GM23338 (cell line): ENCODE measurements at regions not wholly inside any gene's neighbourhood (a gene's known extent, or its start where the extent isn't known, plus 50 kb on each side); places are given as distances from the start of the nearest gene placed in this dataset.

Source experiments
- CREB1 ChIP-seq: fragments of 250-450 bp; sonication (Bioruptor Pico); IDR thresholded peaks from 2 replicates; pipeline ENCODE4 v1.5.0; 2020; ENCODE audit warnings: low read depth, mild to moderate bottlenecking, moderate library complexity
- EZH2 ChIP-seq: fragments of 200-600 bp; sonication (generic); IDR thresholded peaks from one replicate; pipeline ENCODE4 v1.8.0; 2017; ENCODE audit warnings: antibody characterized with exemption, mild to moderate bottlenecking, low read depth; ENCODE audit not compliant: unreplicated experiment
- EZH2phosphoT487 ChIP-seq: fragments of 200-600 bp; sonication (generic); IDR thresholded peaks from one replicate; pipeline ENCODE4 v1.8.1; 2018; ENCODE audit warnings: antibody characterized with exemption; ENCODE audit not compliant: unreplicated experiment
- JUNB ChIP-seq: IDR thresholded peaks from one replicate; pipeline ENCODE4 v1.6.1; 2016; ENCODE audit warnings: antibody characterized with exemption; ENCODE audit not compliant: unreplicated experiment
- NANOG ChIP-seq: IDR thresholded peaks from 2 replicates; pipeline ENCODE4 v1.6.1; 2016; ENCODE audit warnings: antibody characterized with exemption, borderline replicate concordance
- POLR2AphosphoS5 ChIP-seq: IDR thresholded peaks from 2 replicates; pipeline ENCODE4 v1.6.1; 2016; ENCODE audit warnings: antibody characterized with exemption, low read depth
- STAT1 ChIP-seq: IDR thresholded peaks from one replicate; pipeline ENCODE4 v1.6.1; 2016; ENCODE audit warnings: antibody characterized with exemption; ENCODE audit not compliant: unreplicated experiment
- ZNF114 ChIP-seq: fragments of 250-450 bp; sonication (Bioruptor Pico); IDR thresholded peaks from 2 replicates; pipeline ENCODE4 v1.5.0; 2020; ENCODE audit warnings: mild to moderate bottlenecking, moderate library complexity
- ZNF331 ChIP-seq: fragments of 250-450 bp; sonication (Bioruptor Pico); IDR thresholded peaks from 2 replicates; pipeline ENCODE4 v1.5.0; 2020; ENCODE audit warnings: low read depth, mild to moderate bottlenecking, moderate library complexity
- TF ChIP-seq, protein P1 (sequence below), 2 experiments: fragments of 200-600 bp in 1 of 2; sonication (generic) in 1 of 2; conservative IDR thresholded peaks; 2 replicates each; pipeline versions ENCODE4 v1.5.1 to v1.6.1; 2016 to 2017; ENCODE audit warnings: antibody characterized with exemption in 2 of 2, low read depth in 2 of 2, mild to moderate bottlenecking in 2 of 2, moderate library complexity in 1 of 2
- TF ChIP-seq, protein P2 (sequence below): IDR thresholded peaks from one replicate; pipeline ENCODE4 v1.6.1; 2018; ENCODE audit warnings: antibody characterized with exemption; ENCODE audit not compliant: unreplicated experiment
- TF ChIP-seq, protein P3 (sequence below): IDR thresholded peaks from 2 replicates; pipeline ENCODE4 v1.6.1; 2016; ENCODE audit warnings: antibody characterized with exemption

DNA sequence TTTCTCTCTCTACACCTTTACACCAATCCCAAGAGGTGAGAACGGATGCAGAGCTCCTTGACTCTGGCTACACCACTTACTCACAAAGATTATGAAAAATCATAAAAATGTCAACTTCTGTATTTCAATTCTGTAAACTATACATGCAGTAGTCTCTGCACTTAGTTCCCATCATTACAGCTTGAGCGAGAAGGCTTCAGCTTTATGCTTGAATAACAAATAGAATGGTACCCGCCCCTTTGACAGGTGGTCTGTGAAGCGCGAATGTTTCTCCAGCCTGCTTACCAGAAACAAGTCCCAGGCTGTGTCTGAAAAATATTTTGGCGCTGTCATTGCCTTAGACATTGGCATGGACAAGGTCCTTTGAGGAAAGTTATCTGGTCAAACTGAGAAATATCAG is 562.4 kb upstream of the CLINT1 start:
- TF ChIP-seq, protein P1, sequence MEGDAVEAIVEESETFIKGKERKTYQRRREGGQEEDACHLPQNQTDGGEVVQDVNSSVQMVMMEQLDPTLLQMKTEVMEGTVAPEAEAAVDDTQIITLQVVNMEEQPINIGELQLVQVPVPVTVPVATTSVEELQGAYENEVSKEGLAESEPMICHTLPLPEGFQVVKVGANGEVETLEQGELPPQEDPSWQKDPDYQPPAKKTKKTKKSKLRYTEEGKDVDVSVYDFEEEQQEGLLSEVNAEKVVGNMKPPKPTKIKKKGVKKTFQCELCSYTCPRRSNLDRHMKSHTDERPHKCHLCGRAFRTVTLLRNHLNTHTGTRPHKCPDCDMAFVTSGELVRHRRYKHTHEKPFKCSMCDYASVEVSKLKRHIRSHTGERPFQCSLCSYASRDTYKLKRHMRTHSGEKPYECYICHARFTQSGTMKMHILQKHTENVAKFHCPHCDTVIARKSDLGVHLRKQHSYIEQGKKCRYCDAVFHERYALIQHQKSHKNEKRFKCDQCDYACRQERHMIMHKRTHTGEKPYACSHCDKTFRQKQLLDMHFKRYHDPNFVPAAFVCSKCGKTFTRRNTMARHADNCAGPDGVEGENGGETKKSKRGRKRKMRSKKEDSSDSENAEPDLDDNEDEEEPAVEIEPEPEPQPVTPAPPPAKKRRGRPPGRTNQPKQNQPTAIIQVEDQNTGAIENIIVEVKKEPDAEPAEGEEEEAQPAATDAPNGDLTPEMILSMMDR (conservative IDR thresholded peaks at IDR 0.05; ENCODE audit: low read depth in 2 of 2): no peak
- no peak for TF ChIP-seq EZH2phosphoT487
- TF ChIP-seq JUNB: no peak
- TF ChIP-seq ZNF331 (CRISPR knock-in tag): no peak
- TF ChIP-seq EZH2: no peak
- TF ChIP-seq, protein P2, sequence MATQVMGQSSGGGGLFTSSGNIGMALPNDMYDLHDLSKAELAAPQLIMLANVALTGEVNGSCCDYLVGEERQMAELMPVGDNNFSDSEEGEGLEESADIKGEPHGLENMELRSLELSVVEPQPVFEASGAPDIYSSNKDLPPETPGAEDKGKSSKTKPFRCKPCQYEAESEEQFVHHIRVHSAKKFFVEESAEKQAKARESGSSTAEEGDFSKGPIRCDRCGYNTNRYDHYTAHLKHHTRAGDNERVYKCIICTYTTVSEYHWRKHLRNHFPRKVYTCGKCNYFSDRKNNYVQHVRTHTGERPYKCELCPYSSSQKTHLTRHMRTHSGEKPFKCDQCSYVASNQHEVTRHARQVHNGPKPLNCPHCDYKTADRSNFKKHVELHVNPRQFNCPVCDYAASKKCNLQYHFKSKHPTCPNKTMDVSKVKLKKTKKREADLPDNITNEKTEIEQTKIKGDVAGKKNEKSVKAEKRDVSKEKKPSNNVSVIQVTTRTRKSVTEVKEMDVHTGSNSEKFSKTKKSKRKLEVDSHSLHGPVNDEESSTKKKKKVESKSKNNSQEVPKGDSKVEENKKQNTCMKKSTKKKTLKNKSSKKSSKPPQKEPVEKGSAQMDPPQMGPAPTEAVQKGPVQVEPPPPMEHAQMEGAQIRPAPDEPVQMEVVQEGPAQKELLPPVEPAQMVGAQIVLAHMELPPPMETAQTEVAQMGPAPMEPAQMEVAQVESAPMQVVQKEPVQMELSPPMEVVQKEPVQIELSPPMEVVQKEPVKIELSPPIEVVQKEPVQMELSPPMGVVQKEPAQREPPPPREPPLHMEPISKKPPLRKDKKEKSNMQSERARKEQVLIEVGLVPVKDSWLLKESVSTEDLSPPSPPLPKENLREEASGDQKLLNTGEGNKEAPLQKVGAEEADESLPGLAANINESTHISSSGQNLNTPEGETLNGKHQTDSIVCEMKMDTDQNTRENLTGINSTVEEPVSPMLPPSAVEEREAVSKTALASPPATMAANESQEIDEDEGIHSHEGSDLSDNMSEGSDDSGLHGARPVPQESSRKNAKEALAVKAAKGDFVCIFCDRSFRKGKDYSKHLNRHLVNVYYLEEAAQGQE: no peak
- TF ChIP-seq POLR2AphosphoS5: no peak
- no peak for TF ChIP-seq CREB1 (CRISPR knock-in tag)
- no peak for TF ChIP-seq NANOG
- TF ChIP-seq, protein P3, sequence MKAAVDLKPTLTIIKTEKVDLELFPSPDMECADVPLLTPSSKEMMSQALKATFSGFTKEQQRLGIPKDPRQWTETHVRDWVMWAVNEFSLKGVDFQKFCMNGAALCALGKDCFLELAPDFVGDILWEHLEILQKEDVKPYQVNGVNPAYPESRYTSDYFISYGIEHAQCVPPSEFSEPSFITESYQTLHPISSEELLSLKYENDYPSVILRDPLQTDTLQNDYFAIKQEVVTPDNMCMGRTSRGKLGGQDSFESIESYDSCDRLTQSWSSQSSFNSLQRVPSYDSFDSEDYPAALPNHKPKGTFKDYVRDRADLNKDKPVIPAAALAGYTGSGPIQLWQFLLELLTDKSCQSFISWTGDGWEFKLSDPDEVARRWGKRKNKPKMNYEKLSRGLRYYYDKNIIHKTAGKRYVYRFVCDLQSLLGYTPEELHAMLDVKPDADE: no peak
- no peak for TF ChIP-seq ZNF114 (CRISPR knock-in tag)
- TF ChIP-seq STAT1: no peak
